ENCODE measurements at regions not wholly inside any gene's neighbourhood (a gene's known extent, or its start where the extent isn't known, plus 50 kb on each side); places are given as distances from the start of the nearest gene placed in this dataset.

- no peak for TF ChIP-seq OSR1 (CRISPR knock-in tag; IDR thresholded peaks at IDR 0.05)
- no peak for TF ChIP-seq ESRRG (CRISPR knock-in tag; IDR thresholded peaks at IDR 0.05)
- no peak for TF ChIP-seq ZNF8 (CRISPR knock-in tag; IDR thresholded peaks at IDR 0.05)
- TF ChIP-seq, protein P1, sequence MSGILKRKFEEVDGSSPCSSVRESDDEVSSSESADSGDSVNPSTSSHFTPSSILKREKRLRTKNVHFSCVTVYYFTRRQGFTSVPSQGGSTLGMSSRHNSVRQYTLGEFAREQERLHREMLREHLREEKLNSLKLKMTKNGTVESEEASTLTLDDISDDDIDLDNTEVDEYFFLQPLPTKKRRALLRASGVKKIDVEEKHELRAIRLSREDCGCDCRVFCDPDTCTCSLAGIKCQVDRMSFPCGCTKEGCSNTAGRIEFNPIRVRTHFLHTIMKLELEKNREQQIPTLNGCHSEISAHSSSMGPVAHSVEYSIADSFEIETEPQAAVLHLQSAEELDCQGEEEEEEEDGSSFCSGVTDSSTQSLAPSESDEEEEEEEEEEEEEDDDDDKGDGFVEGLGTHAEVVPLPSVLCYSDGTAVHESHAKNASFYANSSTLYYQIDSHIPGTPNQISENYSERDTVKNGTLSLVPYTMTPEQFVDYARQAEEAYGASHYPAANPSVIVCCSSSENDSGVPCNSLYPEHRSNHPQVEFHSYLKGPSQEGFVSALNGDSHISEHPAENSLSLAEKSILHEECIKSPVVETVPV (CRISPR knock-in tag; IDR thresholded peaks at IDR 0.05) = no peak
- TF ChIP-seq ZFP30 (CRISPR knock-in tag; IDR thresholded peaks at IDR 0.05) = no peak
- TF ChIP-seq BACH2 (CRISPR knock-in tag; IDR thresholded peaks at IDR 0.05; ENCODE audit: borderline replicate concordance) = no peak
- TF ChIP-seq ARNTL (CRISPR knock-in tag; IDR thresholded peaks at IDR 0.05; ENCODE audit: borderline replicate concordance, low read depth) = no peak
- no peak for TF ChIP-seq TCF4 (CRISPR knock-in tag; IDR thresholded peaks at IDR 0.05; ENCODE audit: borderline replicate concordance)
- TF ChIP-seq ZNF565 (CRISPR knock-in tag; conservative IDR thresholded peaks at IDR 0.05; ENCODE audit: low read depth) = no peak
- TF ChIP-seq, protein P2, sequence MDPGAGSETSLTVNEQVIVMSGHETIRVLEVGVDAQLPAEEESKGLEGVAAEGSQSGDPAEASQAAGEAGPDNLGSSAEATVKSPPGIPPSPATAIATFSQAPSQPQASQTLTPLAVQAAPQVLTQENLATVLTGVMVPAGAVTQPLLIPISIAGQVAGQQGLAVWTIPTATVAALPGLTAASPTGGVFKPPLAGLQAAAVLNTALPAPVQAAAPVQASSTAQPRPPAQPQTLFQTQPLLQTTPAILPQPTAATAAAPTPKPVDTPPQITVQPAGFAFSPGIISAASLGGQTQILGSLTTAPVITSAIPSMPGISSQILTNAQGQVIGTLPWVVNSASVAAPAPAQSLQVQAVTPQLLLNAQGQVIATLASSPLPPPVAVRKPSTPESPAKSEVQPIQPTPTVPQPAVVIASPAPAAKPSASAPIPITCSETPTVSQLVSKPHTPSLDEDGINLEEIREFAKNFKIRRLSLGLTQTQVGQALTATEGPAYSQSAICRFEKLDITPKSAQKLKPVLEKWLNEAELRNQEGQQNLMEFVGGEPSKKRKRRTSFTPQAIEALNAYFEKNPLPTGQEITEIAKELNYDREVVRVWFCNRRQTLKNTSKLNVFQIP (CRISPR knock-in tag; IDR thresholded peaks at IDR 0.05; ENCODE audit: borderline replicate concordance, low read depth) = no peak
- TF ChIP-seq ZNF70 (CRISPR knock-in tag; IDR thresholded peaks at IDR 0.05) = no peak
- TF ChIP-seq PPARA (CRISPR knock-in tag; IDR thresholded peaks at IDR 0.05; ENCODE audit: borderline replicate concordance) = no peak
- TF ChIP-seq GLIS3 (CRISPR knock-in tag; IDR thresholded peaks at IDR 0.05) = no peak
- ATAC-seq = no peak
Observed at GRCh38 chr4:65971686-65972085, 301.4 kb upstream of the EPHA5 start.

DNA sequence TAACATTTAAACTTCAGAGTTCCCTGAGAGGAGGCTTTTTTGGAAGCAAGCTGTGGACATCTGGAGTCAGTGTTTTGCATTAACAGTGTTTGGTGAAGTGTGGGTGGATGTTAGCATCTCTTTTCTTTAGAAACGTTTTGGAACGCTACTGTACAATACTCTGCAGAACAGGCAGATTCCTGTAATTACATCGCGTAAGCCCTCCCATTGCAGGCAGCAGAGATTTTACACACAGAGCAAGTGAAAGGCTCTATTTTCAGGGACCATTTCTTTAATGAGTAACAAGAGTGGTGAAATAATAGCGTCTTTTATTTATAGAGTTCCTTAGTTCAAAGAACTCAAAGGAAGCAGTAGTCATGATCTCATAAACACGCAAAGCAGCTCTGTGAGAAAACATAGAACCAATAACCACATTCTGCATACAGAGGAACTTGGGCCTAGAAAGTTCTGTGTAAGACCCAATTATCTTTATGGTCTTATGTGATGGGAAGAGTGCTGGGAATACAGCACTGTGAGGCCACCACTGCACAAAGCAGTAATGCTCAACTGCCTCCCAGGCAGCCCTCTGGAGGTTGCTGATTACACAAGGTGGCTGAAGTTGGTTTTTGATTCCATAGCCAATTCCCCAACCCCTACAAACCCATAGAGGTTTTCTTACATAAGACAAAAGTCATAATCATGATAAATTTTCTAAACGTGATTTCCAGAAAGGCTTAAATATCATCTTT, 298.7 kb upstream of the EPHA5 start:
- no peak for ATAC-seq
- TF ChIP-seq, protein P3, sequence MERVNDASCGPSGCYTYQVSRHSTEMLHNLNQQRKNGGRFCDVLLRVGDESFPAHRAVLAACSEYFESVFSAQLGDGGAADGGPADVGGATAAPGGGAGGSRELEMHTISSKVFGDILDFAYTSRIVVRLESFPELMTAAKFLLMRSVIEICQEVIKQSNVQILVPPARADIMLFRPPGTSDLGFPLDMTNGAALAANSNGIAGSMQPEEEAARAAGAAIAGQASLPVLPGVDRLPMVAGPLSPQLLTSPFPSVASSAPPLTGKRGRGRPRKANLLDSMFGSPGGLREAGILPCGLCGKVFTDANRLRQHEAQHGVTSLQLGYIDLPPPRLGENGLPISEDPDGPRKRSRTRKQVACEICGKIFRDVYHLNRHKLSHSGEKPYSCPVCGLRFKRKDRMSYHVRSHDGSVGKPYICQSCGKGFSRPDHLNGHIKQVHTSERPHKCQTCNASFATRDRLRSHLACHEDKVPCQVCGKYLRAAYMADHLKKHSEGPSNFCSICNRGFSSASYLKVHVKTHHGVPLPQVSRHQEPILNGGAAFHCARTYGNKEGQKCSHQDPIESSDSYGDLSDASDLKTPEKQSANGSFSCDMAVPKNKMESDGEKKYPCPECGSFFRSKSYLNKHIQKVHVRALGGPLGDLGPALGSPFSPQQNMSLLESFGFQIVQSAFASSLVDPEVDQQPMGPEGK (CRISPR knock-in tag; IDR thresholded peaks at IDR 0.05; ENCODE audit: borderline replicate concordance) = no peak
- no peak for TF ChIP-seq SNAI2 (CRISPR knock-in tag; IDR thresholded peaks at IDR 0.05)
- TF ChIP-seq ZNF565 (CRISPR knock-in tag; conservative IDR thresholded peaks at IDR 0.05; ENCODE audit: low read depth) = no peak
- TF ChIP-seq, protein P2 (CRISPR knock-in tag; IDR thresholded peaks at IDR 0.05; ENCODE audit: borderline replicate concordance, low read depth) = no peak
- no peak for TF ChIP-seq ZC3H10 (CRISPR knock-in tag; IDR thresholded peaks at IDR 0.05)

GRCh38 chr4:65960751-65961150, 290.5 kb upstream of the EPHA5 start:
- ATAC-seq = no peak

More at GRCh38 chr4:65960751-65961150, 290.5 kb upstream of the EPHA5 start:
- TF ChIP-seq, protein P1 (CRISPR knock-in tag; IDR thresholded peaks at IDR 0.05) = no peak
- no peak for TF ChIP-seq ZC3H10 (CRISPR knock-in tag; IDR thresholded peaks at IDR 0.05)
- TF ChIP-seq PPARA (CRISPR knock-in tag; IDR thresholded peaks at IDR 0.05; ENCODE audit: borderline replicate concordance) = no peak
- TF ChIP-seq, protein P2 (CRISPR knock-in tag; IDR thresholded peaks at IDR 0.05; ENCODE audit: borderline replicate concordance, low read depth) = no peak
- no peak for TF ChIP-seq OSR1 (CRISPR knock-in tag; IDR thresholded peaks at IDR 0.05)
- TF ChIP-seq ZFP30 (CRISPR knock-in tag; IDR thresholded peaks at IDR 0.05) = no peak
- no peak for TF ChIP-seq ZNF70 (CRISPR knock-in tag; IDR thresholded peaks at IDR 0.05)
- no peak for TF ChIP-seq BACH2 (CRISPR knock-in tag; IDR thresholded peaks at IDR 0.05; ENCODE audit: borderline replicate concordance)
- no peak for TF ChIP-seq ZFP3 (CRISPR knock-in tag; IDR thresholded peaks at IDR 0.05)
- no peak for TF ChIP-seq ARNTL (CRISPR knock-in tag; IDR thresholded peaks at IDR 0.05; ENCODE audit: borderline replicate concordance, low read depth)
- TF ChIP-seq, protein P4, sequence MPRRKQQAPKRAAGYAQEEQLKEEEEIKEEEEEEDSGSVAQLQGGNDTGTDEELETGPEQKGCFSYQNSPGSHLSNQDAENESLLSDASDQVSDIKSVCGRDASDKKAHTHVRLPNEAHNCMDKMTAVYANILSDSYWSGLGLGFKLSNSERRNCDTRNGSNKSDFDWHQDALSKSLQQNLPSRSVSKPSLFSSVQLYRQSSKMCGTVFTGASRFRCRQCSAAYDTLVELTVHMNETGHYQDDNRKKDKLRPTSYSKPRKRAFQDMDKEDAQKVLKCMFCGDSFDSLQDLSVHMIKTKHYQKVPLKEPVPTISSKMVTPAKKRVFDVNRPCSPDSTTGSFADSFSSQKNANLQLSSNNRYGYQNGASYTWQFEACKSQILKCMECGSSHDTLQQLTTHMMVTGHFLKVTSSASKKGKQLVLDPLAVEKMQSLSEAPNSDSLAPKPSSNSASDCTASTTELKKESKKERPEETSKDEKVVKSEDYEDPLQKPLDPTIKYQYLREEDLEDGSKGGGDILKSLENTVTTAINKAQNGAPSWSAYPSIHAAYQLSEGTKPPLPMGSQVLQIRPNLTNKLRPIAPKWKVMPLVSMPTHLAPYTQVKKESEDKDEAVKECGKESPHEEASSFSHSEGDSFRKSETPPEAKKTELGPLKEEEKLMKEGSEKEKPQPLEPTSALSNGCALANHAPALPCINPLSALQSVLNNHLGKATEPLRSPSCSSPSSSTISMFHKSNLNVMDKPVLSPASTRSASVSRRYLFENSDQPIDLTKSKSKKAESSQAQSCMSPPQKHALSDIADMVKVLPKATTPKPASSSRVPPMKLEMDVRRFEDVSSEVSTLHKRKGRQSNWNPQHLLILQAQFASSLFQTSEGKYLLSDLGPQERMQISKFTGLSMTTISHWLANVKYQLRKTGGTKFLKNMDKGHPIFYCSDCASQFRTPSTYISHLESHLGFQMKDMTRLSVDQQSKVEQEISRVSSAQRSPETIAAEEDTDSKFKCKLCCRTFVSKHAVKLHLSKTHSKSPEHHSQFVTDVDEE (CRISPR knock-in tag; IDR thresholded peaks at IDR 0.05) = no peak
